H9 (cell line): ENCODE measurements at regions not wholly inside any gene's neighbourhood (a gene's known extent, or its start where the extent isn't known, plus 50 kb on each side); places are given as distances from the start of the nearest gene placed in this dataset.

Source experiments
- DNase-seq: peaks from one replicate; pipeline ENCODE4 v3.0.0-alpha.2; 2017
- H2AFZ ChIP-seq: one replicate; pipeline ENCODE4 v1.6.1; 2013; ENCODE audit warnings: mild to moderate bottlenecking, low read length, control low read depth, moderate library complexity
- H2AK5ac ChIP-seq: 2 replicates; pipeline ENCODE4 v1.6.1; 2013; ENCODE audit warnings: low read length, control low read depth, mixed read lengths; ENCODE audit not compliant: insufficient read length
- H2BK120ac ChIP-seq: one replicate; pipeline ENCODE4 v1.6.1; 2013; ENCODE audit warnings: low read depth, mild to moderate bottlenecking, low read length, control low read depth, inconsistent platforms; ENCODE audit not compliant: poor library complexity, severe bottlenecking
- H2BK12ac ChIP-seq: 2 replicates; pipeline ENCODE4 v1.6.1; 2013; ENCODE audit warnings: low read length, control low read depth, mixed read lengths, low read depth; ENCODE audit not compliant: insufficient read length
- H2BK15ac ChIP-seq: 2 replicates; pipeline ENCODE4 v1.6.1; 2013; ENCODE audit warnings: low read depth, low read length, control low read depth
- H2BK20ac ChIP-seq: one replicate; pipeline ENCODE4 v1.6.1; 2013; ENCODE audit warnings: low read depth, mild to moderate bottlenecking, low read length, control low read depth, inconsistent platforms; ENCODE audit not compliant: poor library complexity, severe bottlenecking
- H2BK5ac ChIP-seq: 2 replicates; pipeline ENCODE4 v1.6.1; 2013; ENCODE audit warnings: low read length, control low read depth, mixed read lengths; ENCODE audit not compliant: insufficient read length
- H3K14ac ChIP-seq: 2 replicates; pipeline ENCODE4 v1.6.1; 2013; ENCODE audit warnings: low read length, control low read depth; ENCODE audit not compliant: insufficient read depth
- H3K18ac ChIP-seq: 2 replicates; pipeline ENCODE4 v1.6.1; 2013; ENCODE audit warnings: low read depth, mild to moderate bottlenecking, mixed read lengths, low read length, control low read depth; ENCODE audit not compliant: insufficient read length
- H3K23ac ChIP-seq: 2 replicates; pipeline ENCODE4 v1.6.1; 2013; ENCODE audit warnings: low read length, control low read depth, mixed read lengths, low read depth; ENCODE audit not compliant: insufficient read length
- H3K23me2 ChIP-seq: 2 replicates; pipeline ENCODE4 v1.6.1; 2013; ENCODE audit warnings: low read depth, mild to moderate bottlenecking, mixed read lengths, low read length, control low read depth; ENCODE audit not compliant: insufficient read length, poor library complexity, severe bottlenecking
- H3K27ac ChIP-seq: 2 replicates; pipeline ENCODE4 v1.5.1; 2013; ENCODE audit warnings: low read length, control low read depth, mixed read lengths, low read depth; ENCODE audit not compliant: insufficient read length
- H3K27me3 ChIP-seq: 2 replicates; pipeline ENCODE4 v1.6.1; 2013; ENCODE audit warnings: low read length, control low read depth, inconsistent platforms; ENCODE audit not compliant: insufficient read depth
- H3K4ac ChIP-seq: 2 replicates; pipeline ENCODE4 v1.6.1; 2013; ENCODE audit warnings: low read depth, mild to moderate bottlenecking, control low read depth, inconsistent platforms, low read length, moderate library complexity
- H3K4me1 ChIP-seq: 2 replicates; pipeline ENCODE4 v1.6.1; 2013; ENCODE audit warnings: low read length, control low read depth, inconsistent platforms; ENCODE audit not compliant: insufficient read depth
- H3K4me2 ChIP-seq: 2 replicates; pipeline ENCODE4 v1.6.1; 2013; ENCODE audit warnings: low read length, control low read depth, mixed read lengths; ENCODE audit not compliant: insufficient read length, insufficient read depth
- H3K56ac ChIP-seq: 2 replicates; pipeline ENCODE4 v1.6.1; 2013; ENCODE audit warnings: low read depth, mild to moderate bottlenecking, mixed read lengths, low read length, control low read depth; ENCODE audit not compliant: insufficient read length
- H3K79me1 ChIP-seq: 2 replicates; pipeline ENCODE4 v1.6.1; 2013; ENCODE audit warnings: low read depth, mild to moderate bottlenecking, moderate library complexity, low read length, control low read depth, inconsistent platforms; ENCODE audit not compliant: insufficient read depth, poor library complexity, severe bottlenecking
- H3K79me2 ChIP-seq: 2 replicates; pipeline ENCODE4 v1.6.1; 2013; ENCODE audit warnings: low read length, control low read depth, inconsistent platforms; ENCODE audit not compliant: insufficient read depth
- H3K9ac ChIP-seq: 2 replicates; pipeline ENCODE4 v1.6.1; 2013; ENCODE audit warnings: low read length, control low read depth, mixed read lengths; ENCODE audit not compliant: insufficient read length; ENCODE audit errors: extremely low read depth
- H3K9me3 ChIP-seq: one replicate; pipeline ENCODE4 v1.6.1; 2013; ENCODE audit warnings: low read depth, low read length, inconsistent platforms; ENCODE audit not compliant: control insufficient read depth
- H3T11ph ChIP-seq: one replicate; pipeline ENCODE4 v1.6.1; 2013; ENCODE audit warnings: mild to moderate bottlenecking, low read length, control low read depth, inconsistent platforms
- H4K20me1 ChIP-seq: one replicate; pipeline ENCODE4 v1.6.1; 2013; ENCODE audit not compliant: control insufficient read depth, insufficient read length, insufficient read depth
- H4K5ac ChIP-seq: 2 replicates; pipeline ENCODE4 v1.6.1; 2013; ENCODE audit warnings: low read depth, mild to moderate bottlenecking, mixed read lengths, low read length, control low read depth; ENCODE audit not compliant: insufficient read length
- H4K8ac ChIP-seq: replicated peaks from 2 replicates; pipeline ENCODE4 v1.6.1; 2013; ENCODE audit warnings: low read length, control low read depth, mixed read lengths, low read depth; ENCODE audit not compliant: insufficient read length
- H4K91ac ChIP-seq: 2 replicates; pipeline ENCODE4 v1.6.1; 2013; ENCODE audit warnings: low read depth, mild to moderate bottlenecking, moderate library complexity, mixed read lengths, low read length, control low read depth; ENCODE audit not compliant: insufficient read length
- H3K27ac Mint-ChIP-seq, 3 experiments: 2 replicates in 2 of 3; 3 replicates in 1 of 3; pipeline ENCODE4 v1.8.0; 2020 to 2021; ENCODE audit warnings: mixed read lengths in 3 of 3, mild to moderate bottlenecking in 1 of 3, moderate library complexity in 1 of 3
- H3K27me3 Mint-ChIP-seq: 2 replicates; pipeline ENCODE4 v1.8.0; 2021; ENCODE audit warnings: low read depth, mild to moderate bottlenecking, moderate library complexity, mixed read lengths
- H3K36me3 Mint-ChIP-seq, 3 experiments: 2 replicates in 2 of 3; 3 replicates in 1 of 3; pipeline ENCODE4 v1.8.0; 2020 to 2021; ENCODE audit warnings: low read depth in 3 of 3, mixed read lengths in 3 of 3; ENCODE audit not compliant: insufficient read depth in 1 of 3
- H3K4me1 Mint-ChIP-seq, 2 experiments: 2 replicates each; pipeline ENCODE4 v1.8.0; 2020; ENCODE audit warnings: mixed read lengths in 2 of 2
- H3K4me3 Mint-ChIP-seq, 2 experiments: 2 replicates in 1 of 2; 3 replicates in 1 of 2; pipeline ENCODE4 v1.8.0; 2020 to 2021; ENCODE audit warnings: mild to moderate bottlenecking in 2 of 2, mixed read lengths in 2 of 2, moderate library complexity in 1 of 2
- H3K9me3 Mint-ChIP-seq, 2 experiments: 2 replicates in 1 of 2; 3 replicates in 1 of 2; pipeline ENCODE4 v1.8.0; 2020; ENCODE audit warnings: mild to moderate bottlenecking in 2 of 2, mixed read lengths in 2 of 2, moderate library complexity in 1 of 2
- CTCF ChIP-seq: fragments of 200-600 bp; sonication (generic); conservative IDR thresholded peaks from 3 replicates; pipeline ENCODE4 v1.8.0; 2021; ENCODE audit warnings: antibody characterized with exemption, mild to moderate bottlenecking
- WGBS: extraction: QIAGEN DNeasy Blood & Tissue Kit; methylation state at CpG from one replicate; pipeline ENCODE4 v1.1.7; 2013; ENCODE audit warnings: missing lambda C conversion rate, low lambda C conversion rate, mixed read lengths; ENCODE audit not compliant: insufficient read length; ENCODE audit errors: extremely low coverage; 5-methylcytosine and 5-hydroxymethylcytosine counted together

DNA sequence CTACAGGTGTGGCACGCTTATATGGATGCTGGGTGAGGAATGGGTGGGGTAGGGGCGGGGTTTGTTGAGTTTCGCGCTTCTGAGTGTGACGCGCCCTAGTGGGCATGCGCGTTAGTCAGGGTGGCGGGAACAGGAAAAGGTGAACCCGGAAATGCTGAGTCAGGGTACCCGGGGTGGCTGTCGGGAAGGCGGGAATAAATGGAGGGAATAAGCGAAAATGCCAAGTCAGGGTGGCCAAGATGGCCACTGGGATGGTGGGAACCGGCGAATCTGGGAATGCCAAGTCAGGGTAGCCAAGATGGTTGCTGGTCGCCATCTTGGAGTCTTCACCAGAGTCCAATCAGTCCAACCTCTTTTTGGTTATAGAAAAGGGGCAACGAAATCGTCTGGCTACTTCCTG, 585.0 kb downstream of the SUCLG1 start:
- no peak overlapping the region for H3K9ac ChIP-seq
- DNase-seq = no peak
- no peaks in the 10 kb centered on the region for H3K27me3 ChIP-seq
- no peak overlapping the region for H4K8ac ChIP-seq
- H2BK15ac ChIP-seq = no peak overlapping the region
- Mint-ChIP-seq H3K9me3 (peaks cover 48 to 62% of the 10 kb centered on the region in 2 experiments), H3K36me3 (peaks cover 39 to 62% (median 49%) of the 10 kb centered on the region in 3 experiments), H3K27ac (no peak overlapping the region), H3K4me1 (no peaks in the 10 kb centered on the region), H3K4me3 (no peak overlapping the region), H3K27me3 (peaks cover 3% of the 10 kb centered on the region)
- H2AK5ac ChIP-seq = no peak overlapping the region
- no peak overlapping the region for H3K18ac ChIP-seq
- H3K4me1 ChIP-seq = no peaks in the 10 kb centered on the region
- H3K14ac ChIP-seq = no peak overlapping the region
- WGBS = no CpG with 5 or more reads among the region's 19 CpGs
- H3K79me1 ChIP-seq = no peaks in the 10 kb centered on the region
- H3K79me2 ChIP-seq = no peaks in the 10 kb centered on the region
- no peaks in the 10 kb centered on the region for H3K23me2 ChIP-seq
- peaks cover 14% of the 10 kb centered on the region for H3K9me3 ChIP-seq
- no peak overlapping the region for H2BK20ac ChIP-seq
- no peak overlapping the region for H2BK5ac ChIP-seq
- H4K5ac ChIP-seq = no peak overlapping the region
- no peak overlapping the region for H3T11ph ChIP-seq
- no peak overlapping the region for H3K56ac ChIP-seq
- H3K27ac ChIP-seq = no peak overlapping the region
- no peak overlapping the region for H3K4ac ChIP-seq
- TF ChIP-seq CTCF = no peak
- H4K20me1 ChIP-seq = no peaks in the 10 kb centered on the region
- H3K4me2 ChIP-seq = no peak overlapping the region
- H2BK120ac ChIP-seq = no peak overlapping the region
- H2AFZ ChIP-seq = no peak overlapping the region
- H3K23ac ChIP-seq = no peak overlapping the region
- H4K91ac ChIP-seq = no peak overlapping the region
- no peak overlapping the region for H2BK12ac ChIP-seq
